ENCODE measurements at regions not wholly inside any gene's neighbourhood (a gene's known extent, or its start where the extent isn't known, plus 50 kb on each side); places are given as distances from the start of the nearest gene placed in this dataset.
A peak's percentile ranks its signal among the peaks of the same experiment; 100 is the strongest.

GRCh38 chr1:8206391-8206790 is 111.5 kb upstream of the SLC45A1 start (continued):
- TF ChIP-seq, protein P1, sequence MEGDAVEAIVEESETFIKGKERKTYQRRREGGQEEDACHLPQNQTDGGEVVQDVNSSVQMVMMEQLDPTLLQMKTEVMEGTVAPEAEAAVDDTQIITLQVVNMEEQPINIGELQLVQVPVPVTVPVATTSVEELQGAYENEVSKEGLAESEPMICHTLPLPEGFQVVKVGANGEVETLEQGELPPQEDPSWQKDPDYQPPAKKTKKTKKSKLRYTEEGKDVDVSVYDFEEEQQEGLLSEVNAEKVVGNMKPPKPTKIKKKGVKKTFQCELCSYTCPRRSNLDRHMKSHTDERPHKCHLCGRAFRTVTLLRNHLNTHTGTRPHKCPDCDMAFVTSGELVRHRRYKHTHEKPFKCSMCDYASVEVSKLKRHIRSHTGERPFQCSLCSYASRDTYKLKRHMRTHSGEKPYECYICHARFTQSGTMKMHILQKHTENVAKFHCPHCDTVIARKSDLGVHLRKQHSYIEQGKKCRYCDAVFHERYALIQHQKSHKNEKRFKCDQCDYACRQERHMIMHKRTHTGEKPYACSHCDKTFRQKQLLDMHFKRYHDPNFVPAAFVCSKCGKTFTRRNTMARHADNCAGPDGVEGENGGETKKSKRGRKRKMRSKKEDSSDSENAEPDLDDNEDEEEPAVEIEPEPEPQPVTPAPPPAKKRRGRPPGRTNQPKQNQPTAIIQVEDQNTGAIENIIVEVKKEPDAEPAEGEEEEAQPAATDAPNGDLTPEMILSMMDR (IDR thresholded peaks at IDR 0.05; ENCODE audit: low read depth, low read length, missing input control): no peak
- no peak for TF ChIP-seq FOXA1 (IDR thresholded peaks at IDR 0.05)
- TF ChIP-seq EGR1 (IDR thresholded peaks at IDR 0.05; ENCODE audit: low read depth in 2 of 2): no peak
- no peak for TF ChIP-seq YY1 (IDR thresholded peaks at IDR 0.05)
- no peak for TF ChIP-seq MAX (IDR thresholded peaks at IDR 0.05)
- TF ChIP-seq RXRA (IDR thresholded peaks at IDR 0.05): peak in 1 of 2 donors; percentile 16
- no peak for TF ChIP-seq GABPA (IDR thresholded peaks at IDR 0.05 in 1 of 2, conservative IDR thresholded peaks at IDR 0.05 in 1 of 2)
- no peak for TF ChIP-seq NR2F2 (IDR thresholded peaks at IDR 0.05)
- TF ChIP-seq FOXA2 (IDR thresholded peaks at IDR 0.05): no peak

GRCh38 chr1:8205771-8206170 is 112.1 kb upstream of the SLC45A1 start:
- Histone ChIP-seq H3K4me1 (ENCODE audit: control insufficient read depth in 4 of 4, insufficient read depth in 4 of 4, low read length in 3 of 4) (peaks cover 0 to 16% (median 2%) of the 10 kb centered on the region in 4 donors), H3K27me3 (ENCODE audit: control insufficient read depth in 4 of 4, insufficient read depth in 4 of 4, low read length in 3 of 4) (no peaks in the 10 kb centered on the region), H3K27ac (ENCODE audit: low read depth in 1 of 2, low read length in 2 of 2) (no peak overlapping the region), H3K9ac (ENCODE audit: low read depth in 1 of 2, low read length in 2 of 2) (no peak overlapping the region), H3K4me3 (ENCODE audit: low read depth in 1 of 3, low read length in 3 of 3) (no peak overlapping the region), H3K36me3 (ENCODE audit: control insufficient read depth in 4 of 4, insufficient read depth in 3 of 4, low read depth in 1 of 4, low read length in 3 of 4) (no peaks in the 10 kb centered on the region), H3K9me3 (ENCODE audit: control insufficient read depth in 4 of 4, low read length in 3 of 4) (no peaks in the 10 kb centered on the region)
- WGBS: 95% methylated on average over 10 of the region's 10 CpGs
- DNase-seq (ENCODE audit: low spot score): no peak
- TF ChIP-seq NR2F2 (IDR thresholded peaks at IDR 0.05) (no peak), JUND (IDR thresholded peaks at IDR 0.05) (no peak), TAF1 (conservative IDR thresholded peaks at IDR 0.05) (no peak), EGR1 (IDR thresholded peaks at IDR 0.05; ENCODE audit: low read depth in 2 of 2) (no peak), RXRA (IDR thresholded peaks at IDR 0.05) (no peak), ZBTB33 (IDR thresholded peaks at IDR 0.05) (no peak), GABPA (IDR thresholded peaks at IDR 0.05 in 1 of 2, conservative IDR thresholded peaks at IDR 0.05 in 1 of 2) (no peak)

- no peak overlapping the region for H3K9ac ChIP-seq (ENCODE audit: low read depth in 1 of 2, low read length in 2 of 2)
- H3K36me3 ChIP-seq (ENCODE audit: control insufficient read depth in 4 of 4, insufficient read depth in 3 of 4, low read depth in 1 of 4, low read length in 3 of 4): no peaks in the 10 kb centered on the region
- H3K4me1 ChIP-seq (ENCODE audit: control insufficient read depth in 4 of 4, insufficient read depth in 4 of 4, low read length in 3 of 4): peaks cover 0 to 16% (median 4%) of the 10 kb centered on the region in 4 donors
- WGBS: 84% methylated on average over 2 of the region's 2 CpGs
- H3K27me3 ChIP-seq (ENCODE audit: control insufficient read depth in 4 of 4, insufficient read depth in 4 of 4, low read length in 3 of 4): no peaks in the 10 kb centered on the region
- TF ChIP-seq RXRA (IDR thresholded peaks at IDR 0.05): no peak
- no peak for TF ChIP-seq JUND (IDR thresholded peaks at IDR 0.05)
- TF ChIP-seq SP1 (IDR thresholded peaks at IDR 0.05): no peak
- no peak for TF ChIP-seq HNF4A (conservative IDR thresholded peaks at IDR 0.05)
- TF ChIP-seq NR2F2 (IDR thresholded peaks at IDR 0.05): no peak
- TF ChIP-seq REST (IDR thresholded peaks at IDR 0.05): no peak
- TF ChIP-seq FOXA2 (IDR thresholded peaks at IDR 0.05): no peak
- no peak for TF ChIP-seq ZBTB33 (IDR thresholded peaks at IDR 0.05)
- H3K4me3 ChIP-seq (ENCODE audit: low read depth in 1 of 3, low read length in 3 of 3): no peak overlapping the region
- peak overlapping the region in 1 of 2 donors; percentile 57 for H3K27ac ChIP-seq (ENCODE audit: low read depth in 1 of 2, low read length in 2 of 2)
- DNase-seq (ENCODE audit: low spot score): no peak
- no peaks in the 10 kb centered on the region for H3K9me3 ChIP-seq (ENCODE audit: control insufficient read depth in 4 of 4, low read length in 3 of 4)
These were observed 113.1 kb upstream of the SLC45A1 start for GRCh38 chr1:8204826-8205225.
